Activated CD4-positive, alpha-beta T cell treated with anti-CD3 and anti-CD28 coated beads, Interleukin-2, Interleukin-4, amounts not matched to agents 100 ng/mL and 50 ng/mL, durations not matched to agents 16 hours and 8 hours (primary cell): ENCODE measurements at regions not wholly inside any gene's neighbourhood (a gene's known extent, or its start where the extent isn't known, plus 50 kb on each side); places are given as distances from the start of the nearest gene placed in this dataset.
"Not testable (repeated sequence)": the region's sequence is repeated elsewhere in the genome, so short reads cannot be mapped to it uniquely, and the experiment has no call there.

Source experiments
- DNase-seq: peaks from one replicate; pipeline ENCODE4 v3.0.0-alpha.2; 2020; ENCODE audit warnings: low spot score

- no peak for DNase-seq
Measured at GRCh38 chr9:85487872-85488271, 253.9 kb downstream of the AGTPBP1 start.

GRCh38 chr9:85484235-85484634 is 257.5 kb downstream of the AGTPBP1 start:
- DNase-seq = no peak

- no peak for DNase-seq
Measured at GRCh38 chr9:85483208-85483607, 258.5 kb downstream of the AGTPBP1 start.

- DNase-seq = no peak
Measured at GRCh38 chr9:85479305-85479704, 262.4 kb downstream of the AGTPBP1 start.

- no peak for DNase-seq
Measured at GRCh38 chr9:85478847-85479246, 262.9 kb downstream of the AGTPBP1 start.

- not testable (repeated sequence) for DNase-seq
Measured at GRCh38 chr9:85474896-85475295, 266.9 kb downstream of the AGTPBP1 start.

GRCh38 chr9:85471791-85472190 is 270.0 kb downstream of the AGTPBP1 start:
- DNase-seq = no peak

GRCh38 chr9:85469041-85469440 is 272.7 kb downstream of the AGTPBP1 start:
- no peak for DNase-seq

GRCh38 chr9:85466834-85467233 is 274.9 kb downstream of the AGTPBP1 start:
- DNase-seq = no peak

GRCh38 chr9:85458114-85458864 is 283.5 kb downstream of the AGTPBP1 start:
- not testable (repeated sequence) for DNase-seq

GRCh38 chr9:85453850-85454249 is 287.9 kb downstream of the AGTPBP1 start:
- no peak for DNase-seq

GRCh38 chr9:85452841-85453240 is 288.9 kb downstream of the AGTPBP1 start:
- DNase-seq = no peak

- DNase-seq = no peak
Measured at GRCh38 chr9:85451680-85452079, 290.1 kb downstream of the AGTPBP1 start.

- no peak for DNase-seq
Measured at GRCh38 chr9:85445887-85446286, 295.9 kb downstream of the AGTPBP1 start.

GRCh38 chr9:85444243-85444642 is 297.5 kb downstream of the AGTPBP1 start:
- DNase-seq = no peak

- DNase-seq = no peak
Measured at GRCh38 chr9:85443190-85443598, 298.6 kb downstream of the AGTPBP1 start.

- DNase-seq = no peak
Measured at GRCh38 chr9:85439791-85440190, 302.0 kb downstream of the AGTPBP1 start.

GRCh38 chr9:85433956-85434355 is 307.8 kb downstream of the AGTPBP1 start:
- not testable (repeated sequence) for DNase-seq

GRCh38 chr9:85433551-85433950 is 308.2 kb downstream of the AGTPBP1 start:
- not testable (repeated sequence) for DNase-seq

- no peak for DNase-seq
Measured at GRCh38 chr9:85433046-85433445, 308.7 kb downstream of the AGTPBP1 start.

- no peak for DNase-seq
Measured at GRCh38 chr9:85432599-85432998, 309.2 kb downstream of the AGTPBP1 start.

- no peak for DNase-seq
Measured at GRCh38 chr9:85431339-85432102, 310.2 kb downstream of the AGTPBP1 start.

- no peak for DNase-seq
Measured at GRCh38 chr9:85430659-85431338, 311.0 kb downstream of the AGTPBP1 start.
